GM18502 (cell line): ENCODE measurements at regions not wholly inside any gene's neighbourhood (a gene's known extent, or its start where the extent isn't known, plus 50 kb on each side); places are given as distances from the start of the nearest gene placed in this dataset.
"Not testable (repeated sequence)": the region's sequence is repeated elsewhere in the genome, so short reads cannot be mapped to it uniquely, and the experiment has no call there.

ENCODE experiments used
- ATAC-seq: cut with Tn5 transposase; IDR thresholded peaks from one replicate; pipeline ENCODE4 v1.9.1; 2021; ENCODE audit warnings: mild to moderate bottlenecking; ENCODE audit not compliant: unreplicated experiment, poor library complexity

- ATAC-seq, result not testable (repeated sequence)
These were observed 1844.7 kb upstream of the ACO1 start for GRCh38 chr9:30539696-30540095.

GRCh38 chr9:30574355-30575151, 1809.9 kb upstream of the ACO1 start:
- no peak for ATAC-seq

- ATAC-seq, result no peak
These were observed 1809.2 kb upstream of the ACO1 start for GRCh38 chr9:30575218-30575617.

- ATAC-seq, result no peak
These were observed 1808.8 kb upstream of the ACO1 start for GRCh38 chr9:30575691-30576090.

- ATAC-seq, result no peak
These were observed 1804.6 kb upstream of the ACO1 start for GRCh38 chr9:30579810-30580209.

- ATAC-seq, result no peak
These were observed 1802.2 kb upstream of the ACO1 start for GRCh38 chr9:30582240-30582639.

GRCh38 chr9:30584559-30584958, 1799.9 kb upstream of the ACO1 start:
- ATAC-seq, result no peak

- ATAC-seq, result no peak
These were observed 1793.0 kb upstream of the ACO1 start for GRCh38 chr9:30591461-30591860.

GRCh38 chr9:30597608-30598007, 1786.8 kb upstream of the ACO1 start:
- ATAC-seq, result no peak

- no peak for ATAC-seq
These were observed 1778.5 kb upstream of the ACO1 start for GRCh38 chr9:30605936-30606335.

GRCh38 chr9:30609713-30610112, 1774.7 kb upstream of the ACO1 start:
- ATAC-seq, result no peak

- not testable (repeated sequence) for ATAC-seq
These were observed 1767.7 kb upstream of the ACO1 start for GRCh38 chr9:30616782-30617181.

- no peak for ATAC-seq
These were observed 1761.9 kb upstream of the ACO1 start for GRCh38 chr9:30622561-30622960.

- ATAC-seq, result no peak
These were observed 1755.4 kb upstream of the ACO1 start for GRCh38 chr9:30628915-30629567.

GRCh38 chr9:30630459-30630858, 1754.0 kb upstream of the ACO1 start:
- ATAC-seq, result no peak

- ATAC-seq, result not testable (repeated sequence)
These were observed 1737.8 kb upstream of the ACO1 start for GRCh38 chr9:30646639-30647038.

GRCh38 chr9:30661925-30662324, 1722.5 kb upstream of the ACO1 start:
- ATAC-seq, result no peak

GRCh38 chr9:30670805-30671562, 1713.5 kb upstream of the ACO1 start:
- no peak for ATAC-seq

GRCh38 chr9:30673132-30673531, 1711.3 kb upstream of the ACO1 start:
- no peak for ATAC-seq

- no peak for ATAC-seq
These were observed 1707.8 kb upstream of the ACO1 start for GRCh38 chr9:30676651-30677050.

- no peak for ATAC-seq
These were observed 1707.2 kb upstream of the ACO1 start for GRCh38 chr9:30677221-30677620.
